Hepatic stellate cell (primary cell): ENCODE measurements at regions not wholly inside any gene's neighbourhood (a gene's known extent, or its start where the extent isn't known, plus 50 kb on each side); places are given as distances from the start of the nearest gene placed in this dataset.
"Not testable (repeated sequence)": the region's sequence is repeated elsewhere in the genome, so short reads cannot be mapped to it uniquely, and the experiment has no call there.

ENCODE experiments used
- DNase-seq: peaks from one replicate; pipeline ENCODE4 v3.0.0; 2011; ENCODE audit warnings: low spot score

DNA sequence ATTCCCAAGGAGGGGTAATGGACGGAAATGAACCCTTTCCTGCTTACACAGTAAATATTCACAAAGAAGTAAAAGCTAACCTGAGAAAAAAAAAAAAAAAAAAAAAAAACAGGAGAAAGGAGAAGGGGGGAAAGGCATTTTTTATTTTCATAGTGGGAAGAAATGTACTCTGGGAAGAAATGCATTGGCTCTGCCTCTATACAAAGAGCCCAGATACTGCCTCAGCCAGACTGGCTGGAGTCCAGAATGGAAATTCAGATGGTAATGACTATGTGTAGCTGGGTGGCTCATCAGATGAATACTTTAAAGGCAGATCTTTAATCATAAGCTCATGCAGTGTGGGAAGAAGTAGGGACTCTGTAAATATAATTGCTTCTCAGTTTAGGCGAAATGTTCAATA is 124.9 kb upstream of the ZNF608 start:
- DNase-seq: no peak

DNA sequence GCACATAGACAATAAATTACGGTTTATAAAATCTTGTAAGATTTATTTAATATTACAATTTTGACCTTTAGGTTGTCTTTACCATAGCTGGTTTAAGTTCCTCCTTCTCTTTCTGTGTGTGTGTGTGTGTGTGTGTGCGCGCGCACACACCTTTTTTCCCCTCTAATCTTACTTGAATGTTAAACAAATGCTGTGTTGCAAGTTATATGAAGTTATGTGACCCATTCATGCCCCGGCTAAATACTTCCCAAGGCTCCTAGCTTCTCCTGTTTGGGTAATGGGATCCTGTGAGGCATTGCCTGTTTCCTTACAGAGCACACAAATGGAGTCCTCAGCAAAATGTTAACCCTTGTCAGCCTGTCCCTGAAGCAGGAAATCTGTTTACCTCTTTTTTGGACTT is 125.6 kb upstream of the ZNF608 start:
- DNase-seq: no peak

DNA sequence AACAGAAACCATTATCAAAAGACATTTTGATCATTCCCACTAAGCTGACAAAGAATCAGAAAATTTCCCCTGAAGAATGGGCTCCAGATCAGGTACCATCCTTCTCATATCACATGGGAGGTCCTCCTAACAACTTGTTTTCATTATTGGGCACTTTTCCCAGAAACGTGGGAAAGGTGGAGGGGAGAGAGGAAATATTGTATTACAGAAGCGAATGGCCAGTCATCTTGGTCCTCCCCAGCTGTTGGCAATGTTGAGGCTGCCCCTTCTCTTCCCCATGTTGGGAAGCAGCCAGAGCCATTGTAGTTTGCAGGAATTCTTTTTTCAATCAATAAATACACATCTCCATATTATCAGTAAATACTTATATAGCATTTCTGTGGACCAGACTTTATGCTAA is 126.2 kb upstream of the ZNF608 start:
- DNase-seq: no peak

DNA sequence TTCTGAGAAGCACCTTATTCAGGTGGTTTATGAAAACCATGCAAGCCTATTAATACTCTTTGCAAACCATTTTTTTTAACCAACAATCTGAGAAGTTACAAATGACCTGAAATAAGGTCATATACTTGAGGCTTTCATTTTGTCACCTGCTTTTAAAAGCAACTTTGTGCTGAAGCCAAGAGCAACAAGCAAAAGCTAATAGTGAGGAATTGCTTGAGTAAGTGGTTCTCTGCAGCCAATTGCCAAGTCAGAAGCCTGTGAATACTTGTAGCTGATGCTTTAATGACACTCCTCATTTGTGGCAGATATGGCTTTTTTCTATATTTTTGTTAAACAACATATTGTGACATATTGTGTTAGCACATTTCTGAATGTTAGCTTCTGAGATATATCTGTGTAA is 126.7 kb upstream of the ZNF608 start:
- no peak for DNase-seq

DNA sequence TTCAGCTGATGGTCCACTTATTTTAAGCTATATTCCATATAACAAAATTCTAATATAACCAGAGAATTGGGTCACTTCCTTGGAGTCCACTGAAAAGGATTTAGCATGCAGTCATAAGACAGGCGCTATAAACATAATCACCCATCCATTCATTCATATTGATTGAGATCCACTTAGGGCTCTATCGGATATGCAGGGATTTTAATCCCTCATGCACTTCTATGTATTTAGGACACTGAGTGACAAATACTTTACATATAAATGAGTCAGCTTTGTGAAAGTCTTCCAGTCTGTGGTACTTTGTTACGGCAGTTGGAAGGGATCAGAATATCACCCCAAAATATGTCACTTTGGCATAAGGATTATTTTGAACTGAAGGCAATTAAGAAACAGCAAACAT is 127.3 kb upstream of the ZNF608 start:
- DNase-seq: no peak

DNA sequence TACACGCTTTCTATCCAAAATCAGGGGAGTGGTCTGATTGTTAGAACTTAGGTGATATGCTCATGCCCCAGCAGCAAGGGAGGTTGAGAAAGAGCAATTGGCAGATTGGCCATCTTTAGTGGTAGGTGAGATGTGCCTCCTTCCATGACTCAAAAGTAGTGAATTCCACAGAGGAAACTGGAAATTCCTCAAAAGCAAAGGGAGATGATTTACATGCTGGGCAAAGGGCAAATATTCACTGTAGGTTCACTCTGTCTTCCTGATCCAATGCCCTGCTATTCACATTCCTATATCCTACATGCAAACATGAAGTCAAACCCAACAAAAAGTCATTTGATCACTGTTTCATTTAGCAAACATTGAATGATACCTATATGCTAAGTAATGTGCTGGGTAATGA is 130.1 kb upstream of the ZNF608 start:
- no peak for DNase-seq

DNA sequence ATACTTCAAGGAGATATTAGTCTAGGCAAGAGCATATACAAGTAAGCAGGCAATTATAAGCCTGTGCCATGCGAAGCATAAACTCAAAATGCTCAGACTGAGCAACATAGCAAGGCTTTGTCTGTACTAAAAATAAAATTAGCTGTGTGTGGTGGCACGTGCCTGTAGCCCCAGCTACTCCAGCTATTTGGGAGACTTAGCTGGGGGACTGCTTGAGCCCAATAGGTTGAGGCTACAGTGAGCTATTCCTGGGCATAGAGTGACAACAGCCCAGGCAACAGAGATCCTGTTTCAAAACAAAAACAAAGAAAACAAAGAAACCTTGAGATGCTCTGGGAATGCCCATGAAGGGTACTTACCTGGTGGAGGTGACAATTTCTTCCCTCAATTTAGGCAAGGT is 130.5 kb upstream of the ZNF608 start:
- no peak for DNase-seq

DNA sequence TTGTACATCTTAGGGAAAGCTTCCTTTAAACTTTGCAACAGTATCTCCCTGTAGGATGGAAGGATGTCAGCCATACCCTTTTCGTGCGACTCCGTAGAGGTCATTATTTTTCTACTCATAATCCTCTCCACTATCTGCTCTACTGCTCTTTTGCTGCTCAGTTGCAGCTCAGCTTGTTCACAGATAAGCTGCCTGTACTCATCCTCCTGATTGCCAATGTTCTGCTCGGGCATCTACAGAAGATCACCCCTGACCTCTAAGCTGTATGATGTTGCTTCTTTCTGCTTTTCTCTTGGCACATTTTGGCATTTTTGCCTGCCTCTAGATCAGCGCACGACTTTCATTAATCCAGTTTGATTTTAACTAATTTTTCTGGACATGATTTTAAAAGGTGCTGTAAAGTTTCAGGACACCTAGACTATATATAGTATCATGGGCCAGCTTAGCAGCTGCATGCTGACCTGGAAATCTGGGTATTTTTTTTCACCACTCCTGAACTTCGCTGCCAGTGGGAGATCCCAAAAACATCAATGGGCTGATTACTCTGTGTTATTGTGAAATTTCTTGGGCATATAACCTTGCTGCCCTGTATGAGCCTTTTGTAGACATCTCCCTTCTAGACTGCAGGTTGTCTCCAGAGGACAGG is 131.2 kb upstream of the ZNF608 start:
- DNase-seq: no peak

DNA sequence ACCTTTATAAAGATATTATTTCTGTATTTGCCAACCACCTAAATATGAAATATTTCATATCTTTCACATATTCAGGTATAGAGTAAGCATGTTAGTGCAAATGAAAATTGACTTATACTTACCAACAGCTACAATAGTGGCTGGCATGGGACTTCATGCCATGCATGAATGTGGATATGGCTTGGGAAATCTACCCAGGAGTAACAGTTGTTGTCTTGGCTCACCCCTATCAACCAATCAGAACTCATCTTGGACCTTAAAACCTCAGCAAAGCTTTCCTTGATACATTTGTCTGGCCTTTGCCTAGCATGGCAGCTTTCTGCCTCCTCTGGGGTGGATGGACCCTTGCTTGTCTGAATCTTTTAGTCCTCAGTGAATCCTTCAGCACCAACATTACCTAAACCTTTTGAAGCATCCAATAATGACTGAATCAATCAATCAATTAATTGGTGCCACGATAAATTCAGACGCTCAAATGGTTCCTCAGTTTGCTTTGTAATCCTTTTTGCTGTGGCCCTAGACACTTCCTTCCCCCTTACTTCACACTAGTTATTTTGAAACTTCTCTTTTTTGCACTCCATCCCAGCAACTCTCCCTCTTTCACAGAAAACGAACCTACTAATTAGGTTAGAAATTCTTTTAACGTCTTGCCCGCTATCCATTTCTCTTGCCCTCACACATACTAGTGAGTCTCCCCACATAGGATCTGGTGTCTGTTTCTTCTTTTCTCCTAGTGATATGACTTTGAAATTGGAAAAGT is 132.3 kb upstream of the ZNF608 start:
- DNase-seq: no peak

DNA sequence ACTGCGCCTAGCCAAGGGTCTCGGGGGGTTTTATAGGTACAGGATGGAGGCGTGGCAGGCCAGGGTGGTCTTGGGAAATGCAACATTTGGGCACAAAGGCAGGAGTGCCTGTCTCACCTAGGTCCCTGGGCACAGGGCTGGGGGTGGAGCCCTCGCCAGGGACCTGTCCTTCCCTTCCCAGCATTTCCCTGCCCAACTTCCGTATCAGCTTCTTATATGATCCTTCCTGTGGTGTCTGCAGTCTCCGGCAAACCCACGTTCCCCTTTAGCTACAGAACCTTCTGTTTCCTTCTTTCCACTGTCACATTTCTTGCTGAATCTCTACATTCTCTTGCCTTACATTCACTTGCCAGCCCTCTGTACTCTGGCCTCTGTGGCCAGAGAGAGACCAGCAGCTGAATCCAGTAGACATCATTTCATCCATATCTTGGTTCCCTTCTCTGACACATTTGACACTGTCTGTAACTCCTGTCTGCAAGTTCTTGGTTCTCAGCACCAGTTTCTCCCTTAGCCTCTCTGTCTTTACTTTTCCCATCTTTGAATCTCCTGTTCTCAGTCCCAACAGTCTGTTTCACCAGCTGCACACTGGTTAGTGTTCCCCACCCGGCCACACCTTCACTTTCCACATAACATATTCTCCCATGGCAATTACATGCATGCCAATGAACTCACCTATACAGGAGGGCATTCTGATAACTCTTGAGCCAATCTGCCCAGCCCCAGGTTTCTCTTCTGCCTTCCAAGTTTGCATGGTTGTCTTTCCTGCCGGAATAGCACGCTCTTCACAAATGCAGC is 134.7 kb upstream of the ZNF608 start:
- DNase-seq: no peak

DNA sequence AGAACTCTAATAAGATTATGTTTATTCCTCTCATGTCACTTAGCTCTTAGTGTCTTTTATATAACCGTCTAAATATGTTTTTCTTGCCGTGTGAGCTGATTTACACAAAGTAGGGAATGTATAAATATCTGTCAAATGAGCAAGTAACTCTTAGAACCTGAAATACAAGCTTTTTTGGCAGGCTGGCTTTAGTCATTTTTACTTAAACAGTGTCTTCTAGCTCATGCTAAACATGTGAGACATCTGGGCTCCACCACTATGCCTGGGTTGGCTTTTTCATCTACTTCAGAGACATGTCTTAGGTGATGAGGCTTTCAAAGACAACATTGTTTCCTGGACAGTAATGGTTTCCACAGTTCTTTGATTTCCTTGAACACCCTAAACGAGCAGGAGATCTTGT is 137.2 kb upstream of the ZNF608 start:
- no peak for DNase-seq

DNA sequence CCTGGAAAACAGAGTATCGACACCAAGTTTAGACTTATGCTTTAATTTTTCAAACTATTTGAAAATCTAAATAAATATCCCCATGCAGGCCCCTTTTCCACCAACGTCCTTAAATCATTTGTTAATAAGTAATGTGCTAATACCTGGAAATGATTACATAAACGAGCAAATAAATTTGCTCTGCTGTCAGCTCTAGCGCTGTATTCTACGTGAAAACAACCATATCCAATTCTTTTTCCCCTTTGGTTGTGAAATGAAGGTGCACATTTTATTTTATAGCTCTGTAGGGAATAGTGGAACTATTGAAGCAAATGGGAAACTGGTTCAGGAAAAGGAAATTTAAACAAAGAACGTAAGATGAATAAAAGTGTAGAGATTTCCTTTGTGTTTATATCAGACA is 137.7 kb upstream of the ZNF608 start:
- no peak for DNase-seq

DNA sequence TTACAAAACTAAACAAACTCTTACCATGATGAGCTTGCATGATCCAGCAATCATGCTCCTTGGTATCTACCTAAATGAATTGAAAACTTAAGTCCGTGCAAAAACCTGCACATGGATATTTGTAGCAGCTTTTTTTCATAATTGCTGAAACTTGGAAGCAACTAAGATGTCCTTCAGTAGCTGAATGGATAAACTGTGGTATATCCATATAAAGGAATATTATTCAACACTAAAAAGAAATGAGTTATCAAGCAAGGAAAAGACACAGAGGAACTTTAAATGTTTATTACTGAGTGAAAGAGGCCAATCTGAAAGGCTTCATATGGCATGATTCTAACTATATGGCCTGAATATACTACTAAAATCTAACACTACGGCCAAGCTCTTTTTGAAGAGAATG is 139.1 kb upstream of the ZNF608 start:
- no peak for DNase-seq

DNA sequence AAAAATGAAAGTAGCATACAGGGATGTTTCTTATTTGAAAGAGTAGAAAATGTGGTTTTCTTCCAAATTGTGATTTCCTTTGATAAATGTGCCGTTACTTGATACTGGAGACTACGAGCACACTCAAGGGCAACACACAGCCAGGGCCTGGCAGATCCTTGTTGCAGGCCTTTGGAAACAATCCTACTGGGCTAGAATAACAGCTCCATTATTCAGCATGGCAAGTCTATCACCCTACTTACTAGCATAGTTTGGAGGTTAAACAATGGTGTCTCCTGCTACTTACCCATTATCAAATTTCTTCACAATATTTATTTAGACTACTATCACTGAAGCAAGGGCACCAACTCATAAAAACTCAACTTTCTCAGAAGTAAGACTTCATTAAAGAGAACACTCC is 140.8 kb upstream of the ZNF608 start:
- DNase-seq: no peak

DNA sequence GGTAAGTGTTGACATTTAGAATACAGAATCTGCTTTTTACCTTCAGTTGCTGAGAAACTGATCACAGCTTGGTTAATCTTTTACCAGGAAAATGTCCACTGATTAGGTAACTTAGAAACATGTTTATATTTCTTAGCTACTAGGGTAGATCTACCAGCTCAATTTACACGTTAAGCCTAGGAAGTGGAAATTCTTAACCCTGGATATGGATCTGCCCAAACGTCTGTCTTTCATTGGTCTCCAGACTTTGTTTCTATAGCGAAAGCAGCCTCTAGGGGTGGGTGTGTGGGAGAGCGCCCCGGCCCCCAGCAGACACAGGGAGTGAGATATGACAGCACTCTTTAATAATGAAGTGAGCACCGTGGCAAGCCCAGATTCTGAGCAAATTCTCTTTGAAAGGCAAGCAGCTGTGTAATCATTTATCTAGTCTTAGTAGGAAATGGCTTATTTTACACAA is 141.6 kb upstream of the ZNF608 start:
- no peak for DNase-seq

DNA sequence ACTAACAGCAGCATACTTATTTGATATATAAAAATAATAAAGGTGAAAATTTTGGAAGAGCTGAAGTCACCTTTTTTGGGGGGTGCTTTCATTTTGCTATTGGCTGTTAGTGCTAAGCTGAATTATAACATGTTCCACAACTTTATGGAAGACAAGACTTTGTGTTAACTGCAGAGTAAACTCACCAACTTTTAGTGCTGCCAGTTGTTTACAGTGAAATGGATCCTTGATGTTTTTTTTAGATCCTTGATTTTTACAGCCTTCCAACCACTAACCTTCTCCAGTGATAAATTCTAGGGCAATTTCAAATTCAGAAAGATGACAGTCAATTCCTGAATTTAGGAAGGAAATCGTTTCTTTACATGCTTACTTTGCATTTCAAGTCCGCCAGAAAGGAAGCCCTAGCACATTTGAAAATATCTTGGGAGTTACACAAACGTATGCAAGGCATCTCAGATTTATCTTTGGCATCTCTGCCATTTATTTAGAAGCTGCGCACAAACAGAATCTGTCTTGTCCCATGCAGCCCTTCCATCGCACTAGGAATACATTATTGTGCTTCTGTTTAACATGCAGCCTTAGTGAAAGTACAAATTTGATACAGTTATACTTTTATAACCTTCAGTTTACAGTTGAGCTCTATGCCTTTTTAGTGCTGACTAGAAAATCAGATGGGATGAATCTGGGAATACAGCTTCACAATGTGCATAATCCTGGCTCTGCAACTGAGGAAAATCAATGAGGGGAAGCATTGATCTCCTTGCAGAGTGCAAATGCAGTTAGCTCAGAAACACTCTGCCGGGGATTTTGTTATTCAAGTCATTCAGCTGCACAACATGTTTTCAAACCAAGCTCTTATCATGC is 142.4 kb upstream of the ZNF608 start:
- no peak for DNase-seq

DNA sequence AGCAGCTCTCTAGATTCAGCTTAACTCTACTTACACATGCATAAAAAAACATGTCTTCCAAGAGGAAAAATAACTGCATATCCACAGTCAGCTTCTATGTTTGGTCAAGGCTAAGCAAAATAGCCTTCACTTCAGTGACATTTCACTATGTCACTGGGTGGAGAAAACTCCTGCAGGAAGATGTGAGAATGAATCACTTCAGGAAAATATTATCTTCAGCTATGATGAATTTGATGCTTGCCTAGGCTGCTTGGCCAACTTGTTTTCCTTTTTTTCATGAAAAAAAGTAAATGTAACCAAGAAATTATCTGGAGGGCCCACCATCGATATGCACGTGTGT is 143.0 kb upstream of the ZNF608 start:
- DNase-seq: no peak

DNA sequence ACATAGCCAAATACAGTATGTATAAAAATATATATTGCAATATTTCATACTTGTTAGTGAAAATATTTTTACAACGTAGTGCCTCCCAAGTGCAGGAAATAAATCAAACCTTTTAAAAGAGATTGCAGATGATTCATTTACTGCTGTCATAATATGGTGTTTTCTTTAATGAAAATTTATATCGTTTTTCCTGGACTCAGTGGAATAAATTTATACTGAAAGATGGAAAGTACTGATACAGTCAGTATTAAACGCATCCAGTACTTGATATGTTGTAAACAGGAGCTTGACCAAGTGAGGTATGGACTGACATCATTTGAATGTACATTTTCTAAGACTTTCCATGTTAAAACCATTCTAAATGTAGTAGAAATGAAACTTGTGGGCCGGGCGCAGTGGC is 143.4 kb upstream of the ZNF608 start:
- DNase-seq: no peak

DNA sequence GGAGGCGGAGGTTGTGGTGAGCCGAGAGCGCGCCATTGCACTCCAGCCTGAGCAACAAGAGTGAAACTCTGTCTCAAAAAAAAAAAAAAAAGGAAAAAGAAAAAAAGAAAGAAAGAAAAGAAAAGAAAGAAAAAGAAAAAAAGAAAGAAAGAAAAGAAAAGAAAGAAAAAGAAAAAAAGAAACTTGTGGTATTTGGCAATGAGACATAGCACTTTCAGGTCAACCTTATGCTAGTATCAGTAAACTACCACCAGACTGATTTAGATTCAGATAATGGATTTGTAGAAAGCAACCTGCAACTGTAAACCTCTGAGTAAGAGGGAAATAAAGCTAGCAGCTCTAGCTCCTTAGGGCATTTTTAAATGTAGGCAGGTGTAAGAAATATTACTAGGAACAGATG is 144.0 kb upstream of the ZNF608 start:
- DNase-seq: not testable (repeated sequence)

DNA sequence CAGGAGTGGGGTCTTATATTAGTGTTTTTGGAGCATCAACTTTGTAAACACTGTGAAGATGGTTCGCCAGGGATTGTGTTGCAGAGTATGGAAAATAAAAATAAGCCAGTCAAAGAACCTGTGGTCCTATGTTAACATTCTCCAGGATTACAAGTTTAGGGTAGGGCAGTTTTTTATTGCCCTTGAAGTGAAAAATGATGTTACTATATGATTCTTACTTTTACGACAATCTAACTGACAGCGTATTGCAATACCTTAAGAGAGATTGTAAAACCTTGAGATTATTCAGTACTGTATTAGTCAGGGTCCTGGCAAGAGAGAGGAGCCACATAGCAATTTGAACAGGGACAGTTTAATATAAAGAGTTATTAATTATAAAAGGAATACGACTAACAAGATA is 144.7 kb upstream of the ZNF608 start:
- no peak for DNase-seq

DNA sequence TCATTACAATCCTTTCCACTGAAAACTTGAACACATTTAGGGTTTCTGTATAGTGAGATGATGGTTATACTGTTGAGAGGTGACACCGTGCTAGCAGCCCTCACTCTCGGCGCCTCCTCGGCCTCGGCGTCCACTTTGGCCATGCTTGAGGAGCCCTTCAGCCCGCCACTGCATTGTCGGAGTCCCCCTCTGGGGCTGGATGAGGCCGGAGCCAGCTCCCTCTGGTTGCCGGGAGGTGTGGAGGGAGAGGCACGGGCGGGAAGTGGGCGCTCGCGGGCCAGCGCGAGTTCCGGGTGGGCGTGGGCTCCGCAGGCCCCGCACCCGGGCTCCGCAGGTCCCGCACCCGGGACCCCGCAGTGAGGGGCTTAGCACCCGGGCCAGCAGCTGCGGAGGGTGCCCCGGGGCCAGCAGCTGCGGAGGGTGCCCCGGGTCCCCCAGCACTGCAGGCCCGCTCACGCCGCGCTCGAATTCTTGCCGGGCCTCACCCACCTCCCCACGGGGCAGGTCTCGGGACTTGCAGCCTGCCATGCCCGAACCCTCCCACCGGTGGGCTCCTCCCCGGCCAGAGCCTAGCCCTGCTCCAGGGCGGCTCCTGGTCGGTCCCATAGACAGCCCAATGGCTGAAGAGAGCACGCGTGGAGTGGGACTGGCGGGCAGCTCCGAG is 145.9 kb upstream of the ZNF608 start:
- DNase-seq: no peak

DNA sequence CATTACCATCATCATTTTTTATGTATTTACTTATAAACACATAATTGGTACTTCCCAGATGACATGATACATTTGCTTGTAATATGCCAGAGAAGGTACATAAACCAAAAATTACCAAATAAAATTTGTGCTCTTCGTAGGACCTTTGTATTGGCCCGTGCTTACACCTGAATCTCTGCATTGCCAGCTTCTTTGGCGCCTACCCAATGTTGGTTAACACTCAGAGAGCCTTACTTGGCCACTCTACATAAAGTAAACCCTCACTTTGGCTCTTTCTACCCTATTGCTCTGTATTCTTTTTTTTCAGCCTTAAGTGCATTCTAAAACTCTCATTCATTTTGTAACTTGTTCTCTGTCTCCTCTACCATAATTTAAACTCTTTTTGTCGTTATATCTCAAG is 148.1 kb upstream of the ZNF608 start:
- no peak for DNase-seq
